SK-N-SH treated with all-trans-retinoic acid at 6 μM for 48 hours (cell line): ENCODE measurements at regions not wholly inside any gene's neighbourhood (a gene's known extent, or its start where the extent isn't known, plus 50 kb on each side); places are given as distances from the start of the nearest gene placed in this dataset.

ENCODE experiments used
- ATAC-seq: fragments of 200-7000 bp; cut with Tn5 transposase; 3 replicates; pipeline ENCODE4 v1.9.1; 2020; ENCODE audit warnings: mild to moderate bottlenecking, moderate library complexity
- ARNTL ChIP-seq: fragments of 450-650 bp; formaldehyde crosslinking; IDR thresholded peaks from 2 replicates; pipeline ENCODE4 v1.5.0; 2020; ENCODE audit warnings: low read depth, mild to moderate bottlenecking, moderate library complexity, borderline replicate concordance
- BACH2 ChIP-seq: fragments of 250-450 bp; sonication (Bioruptor Pico); IDR thresholded peaks from 2 replicates; pipeline ENCODE4 v1.9.0; 2021; ENCODE audit warnings: mild to moderate bottlenecking, borderline replicate concordance
- CSDC2 ChIP-seq: fragments of 250-450 bp; sonication (Bioruptor Pico); IDR thresholded peaks from 2 replicates; pipeline ENCODE4 v1.5.0; 2020; ENCODE audit warnings: mild to moderate bottlenecking, moderate library complexity
- ESRRG ChIP-seq: fragments of 250-450 bp; sonication (Bioruptor Pico); IDR thresholded peaks from 2 replicates; pipeline ENCODE4 v1.6.1; 2021; ENCODE audit warnings: mild to moderate bottlenecking
- GLIS3 ChIP-seq: fragments of 250-450 bp; sonication (Bioruptor Pico); IDR thresholded peaks from 2 replicates; pipeline ENCODE4 v1.5.0; 2020; ENCODE audit warnings: mild to moderate bottlenecking, moderate library complexity
- ISL1 ChIP-seq: fragments of 250-450 bp; sonication (Bioruptor Pico); IDR thresholded peaks from 2 replicates; pipeline ENCODE4 v2.1.2; 2022; ENCODE audit warnings: mild to moderate bottlenecking, moderate library complexity
- PPARA ChIP-seq: fragments of 250-450 bp; sonication (Bioruptor Pico); IDR thresholded peaks from 2 replicates; pipeline ENCODE4 v1.5.0; 2020; ENCODE audit warnings: mild to moderate bottlenecking, borderline replicate concordance
- SNAI2 ChIP-seq: fragments of 250-450 bp; sonication (Bioruptor Pico); IDR thresholded peaks from 2 replicates; pipeline ENCODE4 v1.5.0; 2020; ENCODE audit warnings: mild to moderate bottlenecking, moderate library complexity
- TCF4 ChIP-seq: fragments of 250-450 bp; sonication (Bioruptor Pico); IDR thresholded peaks from 2 replicates; pipeline ENCODE4 v1.8.0; 2021; ENCODE audit warnings: mild to moderate bottlenecking, moderate library complexity, borderline replicate concordance
- TOX ChIP-seq: fragments of 250-450 bp; sonication (Bioruptor Pico); IDR thresholded peaks from 2 replicates; pipeline ENCODE4 v1.8.0; 2021; ENCODE audit warnings: mild to moderate bottlenecking, moderate library complexity, borderline replicate concordance
- ZC3H10 ChIP-seq: fragments of 250-450 bp; sonication (Bioruptor Pico); IDR thresholded peaks from 2 replicates; pipeline ENCODE4 v1.5.1; 2021; ENCODE audit warnings: mild to moderate bottlenecking, moderate library complexity
- ZFP3 ChIP-seq: fragments of 250-450 bp; sonication (Bioruptor Pico); IDR thresholded peaks from 2 replicates; pipeline ENCODE4 v1.5.0; 2020; ENCODE audit warnings: mild to moderate bottlenecking, moderate library complexity
- ZFP30 ChIP-seq: fragments of 450-650 bp; formaldehyde crosslinking; IDR thresholded peaks from 2 replicates; pipeline ENCODE4 v1.5.0; 2022; ENCODE audit warnings: mild to moderate bottlenecking, moderate library complexity
- ZNF565 ChIP-seq: fragments of 450-650 bp; formaldehyde crosslinking; conservative IDR thresholded peaks from 2 replicates; pipeline ENCODE4 v1.5.0; 2020; ENCODE audit warnings: low read depth, mild to moderate bottlenecking, moderate library complexity
- ZNF70 ChIP-seq: fragments of 450-650 bp; formaldehyde crosslinking; IDR thresholded peaks from 2 replicates; pipeline ENCODE4 v1.5.0; 2020; ENCODE audit warnings: mild to moderate bottlenecking, moderate library complexity
- ZNF8 ChIP-seq: fragments of 450-650 bp; formaldehyde crosslinking; IDR thresholded peaks from 2 replicates; pipeline ENCODE4 v1.5.0; 2020; ENCODE audit warnings: mild to moderate bottlenecking, moderate library complexity
- TF ChIP-seq, protein P1 (sequence below): fragments of 250-450 bp; sonication (Bioruptor Pico); IDR thresholded peaks from 2 replicates; pipeline ENCODE4 v1.5.0; 2020; ENCODE audit warnings: mild to moderate bottlenecking, moderate library complexity
- TF ChIP-seq, protein P2 (sequence below): fragments of 250-450 bp; sonication (Bioruptor Pico); IDR thresholded peaks from 2 replicates; pipeline ENCODE4 v1.8.0; 2020; ENCODE audit warnings: mild to moderate bottlenecking, moderate library complexity, borderline replicate concordance
- TF ChIP-seq, protein P3 (sequence below): fragments of 250-450 bp; sonication (Bioruptor Pico); IDR thresholded peaks from 2 replicates; pipeline ENCODE4 v1.5.1; 2021; ENCODE audit warnings: mild to moderate bottlenecking, moderate library complexity
- TF ChIP-seq, protein P4 (sequence below): fragments of 250-450 bp; sonication (Bioruptor Pico); IDR thresholded peaks from 2 replicates; pipeline ENCODE4 v1.5.1; 2020; ENCODE audit warnings: low read depth, mild to moderate bottlenecking, moderate library complexity
- TF ChIP-seq, protein P5 (sequence below): fragments of 250-450 bp; sonication (Bioruptor Pico); IDR thresholded peaks from 2 replicates; pipeline ENCODE4 v1.8.0; 2021; ENCODE audit warnings: low read depth, mild to moderate bottlenecking, moderate library complexity, borderline replicate concordance

DNA sequence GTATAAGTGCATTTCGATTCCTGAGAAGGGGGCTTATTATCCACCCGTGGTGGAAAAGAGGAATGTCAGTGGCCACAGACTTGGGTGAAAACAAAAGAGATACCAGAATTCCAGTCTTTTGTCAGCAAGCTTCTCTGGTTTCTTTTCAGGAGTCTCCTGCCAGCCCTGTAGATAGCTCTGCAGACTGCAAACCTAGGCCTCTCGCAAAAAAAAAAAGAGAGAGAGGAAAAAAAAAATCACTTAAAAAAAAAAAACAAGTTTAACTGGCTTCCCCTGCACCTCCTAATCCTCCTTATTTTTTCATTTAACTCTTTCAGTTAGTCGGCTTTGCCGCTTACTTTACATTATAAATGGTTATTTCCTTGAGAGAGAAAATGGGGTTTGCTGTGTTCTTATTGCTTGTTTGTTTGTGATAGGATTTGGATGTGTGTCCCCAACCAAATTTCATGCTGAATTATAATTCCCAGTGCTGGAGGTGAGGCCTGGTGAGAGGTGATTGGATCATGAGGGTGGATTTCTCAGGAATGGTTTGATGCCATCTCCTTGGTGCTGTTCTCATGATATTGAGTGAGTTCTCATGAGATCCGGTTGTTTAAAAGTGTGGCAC is 170.0 kb downstream of the BCL11B start:
- TF ChIP-seq BACH2 (CRISPR knock-in tag) (no peak), ZFP30 (CRISPR knock-in tag) (no peak), PPARA (no peak), GLIS3 (CRISPR knock-in tag) (no peak), ZNF70 (CRISPR knock-in tag) (no peak), TCF4 (CRISPR knock-in tag) (no peak), ZFP3 (CRISPR knock-in tag) (no peak), CSDC2 (CRISPR knock-in tag) (no peak), TOX (CRISPR knock-in tag) (no peak), ZNF8 (no peak), SNAI2 (CRISPR knock-in tag) (no peak), ESRRG (CRISPR knock-in tag) (no peak), ARNTL (CRISPR knock-in tag) (no peak)
- TF ChIP-seq, protein P1, sequence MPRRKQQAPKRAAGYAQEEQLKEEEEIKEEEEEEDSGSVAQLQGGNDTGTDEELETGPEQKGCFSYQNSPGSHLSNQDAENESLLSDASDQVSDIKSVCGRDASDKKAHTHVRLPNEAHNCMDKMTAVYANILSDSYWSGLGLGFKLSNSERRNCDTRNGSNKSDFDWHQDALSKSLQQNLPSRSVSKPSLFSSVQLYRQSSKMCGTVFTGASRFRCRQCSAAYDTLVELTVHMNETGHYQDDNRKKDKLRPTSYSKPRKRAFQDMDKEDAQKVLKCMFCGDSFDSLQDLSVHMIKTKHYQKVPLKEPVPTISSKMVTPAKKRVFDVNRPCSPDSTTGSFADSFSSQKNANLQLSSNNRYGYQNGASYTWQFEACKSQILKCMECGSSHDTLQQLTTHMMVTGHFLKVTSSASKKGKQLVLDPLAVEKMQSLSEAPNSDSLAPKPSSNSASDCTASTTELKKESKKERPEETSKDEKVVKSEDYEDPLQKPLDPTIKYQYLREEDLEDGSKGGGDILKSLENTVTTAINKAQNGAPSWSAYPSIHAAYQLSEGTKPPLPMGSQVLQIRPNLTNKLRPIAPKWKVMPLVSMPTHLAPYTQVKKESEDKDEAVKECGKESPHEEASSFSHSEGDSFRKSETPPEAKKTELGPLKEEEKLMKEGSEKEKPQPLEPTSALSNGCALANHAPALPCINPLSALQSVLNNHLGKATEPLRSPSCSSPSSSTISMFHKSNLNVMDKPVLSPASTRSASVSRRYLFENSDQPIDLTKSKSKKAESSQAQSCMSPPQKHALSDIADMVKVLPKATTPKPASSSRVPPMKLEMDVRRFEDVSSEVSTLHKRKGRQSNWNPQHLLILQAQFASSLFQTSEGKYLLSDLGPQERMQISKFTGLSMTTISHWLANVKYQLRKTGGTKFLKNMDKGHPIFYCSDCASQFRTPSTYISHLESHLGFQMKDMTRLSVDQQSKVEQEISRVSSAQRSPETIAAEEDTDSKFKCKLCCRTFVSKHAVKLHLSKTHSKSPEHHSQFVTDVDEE (CRISPR knock-in tag) = no peak
- TF ChIP-seq, protein P2, sequence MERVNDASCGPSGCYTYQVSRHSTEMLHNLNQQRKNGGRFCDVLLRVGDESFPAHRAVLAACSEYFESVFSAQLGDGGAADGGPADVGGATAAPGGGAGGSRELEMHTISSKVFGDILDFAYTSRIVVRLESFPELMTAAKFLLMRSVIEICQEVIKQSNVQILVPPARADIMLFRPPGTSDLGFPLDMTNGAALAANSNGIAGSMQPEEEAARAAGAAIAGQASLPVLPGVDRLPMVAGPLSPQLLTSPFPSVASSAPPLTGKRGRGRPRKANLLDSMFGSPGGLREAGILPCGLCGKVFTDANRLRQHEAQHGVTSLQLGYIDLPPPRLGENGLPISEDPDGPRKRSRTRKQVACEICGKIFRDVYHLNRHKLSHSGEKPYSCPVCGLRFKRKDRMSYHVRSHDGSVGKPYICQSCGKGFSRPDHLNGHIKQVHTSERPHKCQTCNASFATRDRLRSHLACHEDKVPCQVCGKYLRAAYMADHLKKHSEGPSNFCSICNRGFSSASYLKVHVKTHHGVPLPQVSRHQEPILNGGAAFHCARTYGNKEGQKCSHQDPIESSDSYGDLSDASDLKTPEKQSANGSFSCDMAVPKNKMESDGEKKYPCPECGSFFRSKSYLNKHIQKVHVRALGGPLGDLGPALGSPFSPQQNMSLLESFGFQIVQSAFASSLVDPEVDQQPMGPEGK (CRISPR knock-in tag) = no peak
- TF ChIP-seq, protein P3, sequence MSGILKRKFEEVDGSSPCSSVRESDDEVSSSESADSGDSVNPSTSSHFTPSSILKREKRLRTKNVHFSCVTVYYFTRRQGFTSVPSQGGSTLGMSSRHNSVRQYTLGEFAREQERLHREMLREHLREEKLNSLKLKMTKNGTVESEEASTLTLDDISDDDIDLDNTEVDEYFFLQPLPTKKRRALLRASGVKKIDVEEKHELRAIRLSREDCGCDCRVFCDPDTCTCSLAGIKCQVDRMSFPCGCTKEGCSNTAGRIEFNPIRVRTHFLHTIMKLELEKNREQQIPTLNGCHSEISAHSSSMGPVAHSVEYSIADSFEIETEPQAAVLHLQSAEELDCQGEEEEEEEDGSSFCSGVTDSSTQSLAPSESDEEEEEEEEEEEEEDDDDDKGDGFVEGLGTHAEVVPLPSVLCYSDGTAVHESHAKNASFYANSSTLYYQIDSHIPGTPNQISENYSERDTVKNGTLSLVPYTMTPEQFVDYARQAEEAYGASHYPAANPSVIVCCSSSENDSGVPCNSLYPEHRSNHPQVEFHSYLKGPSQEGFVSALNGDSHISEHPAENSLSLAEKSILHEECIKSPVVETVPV (CRISPR knock-in tag) = no peak
- TF ChIP-seq, protein P4, sequence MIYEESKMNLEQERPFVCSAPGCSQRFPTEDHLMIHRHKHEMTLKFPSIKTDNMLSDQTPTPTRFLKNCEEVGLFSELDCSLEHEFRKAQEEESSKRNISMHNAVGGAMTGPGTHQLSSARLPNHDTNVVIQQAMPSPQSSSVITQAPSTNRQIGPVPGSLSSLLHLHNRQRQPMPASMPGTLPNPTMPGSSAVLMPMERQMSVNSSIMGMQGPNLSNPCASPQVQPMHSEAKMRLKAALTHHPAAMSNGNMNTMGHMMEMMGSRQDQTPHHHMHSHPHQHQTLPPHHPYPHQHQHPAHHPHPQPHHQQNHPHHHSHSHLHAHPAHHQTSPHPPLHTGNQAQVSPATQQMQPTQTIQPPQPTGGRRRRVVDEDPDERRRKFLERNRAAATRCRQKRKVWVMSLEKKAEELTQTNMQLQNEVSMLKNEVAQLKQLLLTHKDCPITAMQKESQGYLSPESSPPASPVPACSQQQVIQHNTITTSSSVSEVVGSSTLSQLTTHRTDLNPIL (CRISPR knock-in tag) = no peak
- TF ChIP-seq, protein P5, sequence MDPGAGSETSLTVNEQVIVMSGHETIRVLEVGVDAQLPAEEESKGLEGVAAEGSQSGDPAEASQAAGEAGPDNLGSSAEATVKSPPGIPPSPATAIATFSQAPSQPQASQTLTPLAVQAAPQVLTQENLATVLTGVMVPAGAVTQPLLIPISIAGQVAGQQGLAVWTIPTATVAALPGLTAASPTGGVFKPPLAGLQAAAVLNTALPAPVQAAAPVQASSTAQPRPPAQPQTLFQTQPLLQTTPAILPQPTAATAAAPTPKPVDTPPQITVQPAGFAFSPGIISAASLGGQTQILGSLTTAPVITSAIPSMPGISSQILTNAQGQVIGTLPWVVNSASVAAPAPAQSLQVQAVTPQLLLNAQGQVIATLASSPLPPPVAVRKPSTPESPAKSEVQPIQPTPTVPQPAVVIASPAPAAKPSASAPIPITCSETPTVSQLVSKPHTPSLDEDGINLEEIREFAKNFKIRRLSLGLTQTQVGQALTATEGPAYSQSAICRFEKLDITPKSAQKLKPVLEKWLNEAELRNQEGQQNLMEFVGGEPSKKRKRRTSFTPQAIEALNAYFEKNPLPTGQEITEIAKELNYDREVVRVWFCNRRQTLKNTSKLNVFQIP = no peak
- no peak for ATAC-seq

DNA sequence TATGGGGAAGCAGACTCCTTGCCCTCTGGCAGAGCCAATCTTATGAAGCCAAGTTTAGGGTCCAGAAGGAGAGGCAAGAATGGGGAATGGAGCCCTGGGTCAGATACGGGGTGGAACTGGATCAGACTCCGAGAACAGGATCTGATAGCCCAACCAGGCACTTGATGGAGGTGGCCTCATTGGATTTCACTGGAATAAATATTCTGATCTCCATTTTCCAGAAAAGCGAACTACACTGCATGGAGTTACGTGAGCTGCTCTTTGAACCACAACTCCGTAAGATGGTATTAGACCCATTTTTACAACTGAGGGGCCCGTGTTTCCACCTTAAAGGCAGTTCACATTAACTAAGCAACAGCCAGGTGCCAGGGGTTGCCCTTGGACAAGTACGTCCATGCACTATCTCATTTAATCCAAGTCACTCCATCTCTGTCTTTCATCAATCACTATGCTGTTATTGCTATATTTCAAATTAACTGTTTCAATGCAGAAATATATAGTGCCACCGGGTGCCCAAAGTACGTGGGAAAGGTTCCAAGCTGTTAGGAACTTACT is 155.2 kb downstream of the BCL11B start:
- TF ChIP-seq TOX (CRISPR knock-in tag) (no peak), SNAI2 (CRISPR knock-in tag) (no peak), PPARA (no peak), TCF4 (CRISPR knock-in tag) (no peak), ZC3H10 (CRISPR knock-in tag) (no peak), ZFP30 (CRISPR knock-in tag) (no peak), BACH2 (CRISPR knock-in tag) (no peak), GLIS3 (CRISPR knock-in tag) (no peak), CSDC2 (CRISPR knock-in tag) (no peak), ZNF565 (CRISPR knock-in tag) (no peak), ESRRG (CRISPR knock-in tag) (no peak), ISL1 (CRISPR knock-in tag) (no peak), ARNTL (CRISPR knock-in tag) (no peak)
- TF ChIP-seq, protein P2 (CRISPR knock-in tag) = no peak
- TF ChIP-seq, protein P1 (CRISPR knock-in tag) = no peak
- TF ChIP-seq, protein P5 = no peak
- no peak for ATAC-seq
